ENCODE measurements at regions not wholly inside any gene's neighbourhood (a gene's known extent, or its start where the extent isn't known, plus 50 kb on each side); places are given as distances from the start of the nearest gene placed in this dataset.

DNA sequence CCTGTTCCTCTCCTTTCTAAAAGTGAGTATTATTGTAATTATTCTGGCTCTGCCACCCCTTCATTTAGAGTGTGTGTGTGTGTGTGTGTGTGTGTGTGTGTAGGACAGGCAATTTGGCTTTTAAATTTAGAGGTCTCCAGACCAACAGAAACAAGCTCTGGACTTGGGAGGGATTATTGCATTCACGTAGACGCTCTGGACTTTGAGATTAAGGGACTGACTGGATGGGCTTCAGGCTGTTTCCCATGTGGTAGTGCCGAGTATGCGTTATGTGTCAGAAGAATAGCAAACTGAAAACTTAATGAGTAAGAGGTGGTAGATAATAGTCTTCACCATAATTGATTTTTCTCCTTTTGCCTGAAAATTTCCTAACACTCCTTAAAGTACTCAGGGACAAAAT, 281.9 kb downstream of the USP25 start:
- TF ChIP-seq, protein P1, sequence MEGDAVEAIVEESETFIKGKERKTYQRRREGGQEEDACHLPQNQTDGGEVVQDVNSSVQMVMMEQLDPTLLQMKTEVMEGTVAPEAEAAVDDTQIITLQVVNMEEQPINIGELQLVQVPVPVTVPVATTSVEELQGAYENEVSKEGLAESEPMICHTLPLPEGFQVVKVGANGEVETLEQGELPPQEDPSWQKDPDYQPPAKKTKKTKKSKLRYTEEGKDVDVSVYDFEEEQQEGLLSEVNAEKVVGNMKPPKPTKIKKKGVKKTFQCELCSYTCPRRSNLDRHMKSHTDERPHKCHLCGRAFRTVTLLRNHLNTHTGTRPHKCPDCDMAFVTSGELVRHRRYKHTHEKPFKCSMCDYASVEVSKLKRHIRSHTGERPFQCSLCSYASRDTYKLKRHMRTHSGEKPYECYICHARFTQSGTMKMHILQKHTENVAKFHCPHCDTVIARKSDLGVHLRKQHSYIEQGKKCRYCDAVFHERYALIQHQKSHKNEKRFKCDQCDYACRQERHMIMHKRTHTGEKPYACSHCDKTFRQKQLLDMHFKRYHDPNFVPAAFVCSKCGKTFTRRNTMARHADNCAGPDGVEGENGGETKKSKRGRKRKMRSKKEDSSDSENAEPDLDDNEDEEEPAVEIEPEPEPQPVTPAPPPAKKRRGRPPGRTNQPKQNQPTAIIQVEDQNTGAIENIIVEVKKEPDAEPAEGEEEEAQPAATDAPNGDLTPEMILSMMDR (conservative IDR thresholded peaks at IDR 0.05; ENCODE audit: low read length) = no peak
- no peak for DNase-seq (ENCODE audit: low read depth)
- H3K4me3 ChIP-seq (ENCODE audit: low read length) = no peak overlapping the region

DNA sequence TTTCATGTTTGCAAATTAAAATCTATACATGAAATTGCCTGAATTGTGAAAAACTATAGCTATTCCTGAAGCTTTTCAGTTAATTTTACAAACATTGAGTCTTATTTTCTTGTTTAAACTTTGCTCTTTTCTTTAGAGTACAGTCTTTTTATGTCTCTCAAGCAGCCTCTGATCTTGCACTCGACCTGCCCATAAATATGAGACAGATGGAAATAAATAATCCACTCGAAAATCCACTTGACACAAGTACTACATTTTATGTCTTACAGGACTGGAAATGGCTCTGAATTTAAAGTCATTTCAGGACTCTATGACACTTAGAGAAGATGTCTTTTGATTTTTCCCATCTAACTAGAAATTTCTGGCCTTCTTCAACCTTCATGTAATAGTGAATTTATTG, 283.8 kb downstream of the USP25 start:
- no peak overlapping the region for H3K4me3 ChIP-seq (ENCODE audit: low read length)
- TF ChIP-seq, protein P1 (conservative IDR thresholded peaks at IDR 0.05; ENCODE audit: low read length) = no peak
- DNase-seq (ENCODE audit: low read depth) = no peak

DNA sequence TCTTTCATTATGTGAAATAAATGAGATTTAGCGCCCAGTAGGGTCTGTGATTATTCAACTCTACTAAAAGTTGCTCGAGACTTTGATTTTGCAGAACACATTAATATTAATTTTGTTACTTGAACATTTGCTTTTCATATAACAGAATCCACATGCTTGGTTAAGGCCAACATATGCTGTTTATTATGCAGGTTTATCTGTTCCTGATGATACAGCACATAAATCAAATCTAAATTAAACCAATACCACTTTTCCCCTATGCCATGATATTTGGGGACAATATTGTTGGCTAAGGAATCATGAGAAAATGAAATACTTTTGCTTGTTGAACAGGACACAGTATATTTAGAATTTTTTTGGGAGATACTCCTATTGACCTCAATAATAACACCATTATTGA, 291.1 kb downstream of the USP25 start:
- no peak overlapping the region for H3K4me3 ChIP-seq (ENCODE audit: low read length)
- no peak for DNase-seq (ENCODE audit: low read depth)
- TF ChIP-seq, protein P1 (conservative IDR thresholded peaks at IDR 0.05; ENCODE audit: low read length) = no peak

GRCh38 chr21:16022116-16022515, 292.3 kb downstream of the USP25 start:
- no peak overlapping the region for H3K4me3 ChIP-seq (ENCODE audit: low read length)
- TF ChIP-seq, protein P1 (conservative IDR thresholded peaks at IDR 0.05; ENCODE audit: low read length) = no peak
- DNase-seq (ENCODE audit: low read depth) = no peak

GRCh38 chr21:16022921-16023320, 293.1 kb downstream of the USP25 start:
- no peak overlapping the region for H3K4me3 ChIP-seq (ENCODE audit: low read length)
- no peak for DNase-seq (ENCODE audit: low read depth)
- TF ChIP-seq, protein P1 (conservative IDR thresholded peaks at IDR 0.05; ENCODE audit: low read length) = no peak

- H3K4me3 ChIP-seq (ENCODE audit: low read length) = no peak overlapping the region
- TF ChIP-seq, protein P1 (conservative IDR thresholded peaks at IDR 0.05; ENCODE audit: low read length) = no peak
- DNase-seq (ENCODE audit: low read depth) = no peak
These were observed 298.4 kb downstream of the USP25 start for GRCh38 chr21:16028142-16028541.

DNA sequence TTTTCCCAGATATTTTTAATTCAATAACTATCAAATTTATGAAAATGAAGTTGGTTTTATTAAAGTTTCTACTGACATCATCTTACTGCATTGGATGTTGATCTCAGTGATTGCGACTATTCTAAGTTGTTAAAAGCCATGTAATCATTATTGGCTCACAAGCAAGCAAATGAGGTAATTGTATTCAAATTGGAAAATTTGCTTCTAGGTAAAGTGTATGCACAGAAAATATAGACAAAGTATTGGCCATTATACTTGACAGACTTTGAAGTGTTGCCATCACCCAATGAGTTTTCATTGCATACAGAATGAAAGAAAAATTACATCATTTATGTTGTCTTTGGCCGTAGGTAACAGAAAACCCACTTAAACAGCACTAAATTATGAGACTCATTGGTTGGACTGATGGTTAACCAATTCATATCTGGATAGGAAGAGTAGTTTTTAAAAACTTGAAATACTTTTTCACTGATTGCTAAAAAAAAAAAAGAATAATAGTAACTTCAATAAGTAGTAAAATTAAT, 299.2 kb downstream of the USP25 start:
- DNase-seq (ENCODE audit: low read depth) = no peak
- TF ChIP-seq, protein P1 (conservative IDR thresholded peaks at IDR 0.05; ENCODE audit: low read length) = no peak
- H3K4me3 ChIP-seq (ENCODE audit: low read length) = no peak overlapping the region

Measured in AG10803 (cell line).